H1 (cell line): ENCODE measurements at regions not wholly inside any gene's neighbourhood (a gene's known extent, or its start where the extent isn't known, plus 50 kb on each side); places are given as distances from the start of the nearest gene placed in this dataset.

Source experiments
- CTCF ChIA-PET: fragments of 300-600 bp; sonication (Branson Sonifier 250); formaldehyde crosslinking; loops from one replicate; lab custom pipeline; 2021; ENCODE audit not compliant: partially characterized antibody; lab: Charles Lee
- POLR2A ChIA-PET: fragments of 300-600 bp; sonication (Branson Sonifier 250); formaldehyde crosslinking; loops from one replicate; lab custom pipeline; 2021; ENCODE audit warnings: inconsistent platforms; ENCODE audit not compliant: partially characterized antibody; lab: Charles Lee
- DNase-seq, 2 experiments: peaks; one replicate each; pipeline versions ENCODE4 v3.0.0 to v3.0.0-alpha.2; 2010 to 2022; ENCODE audit warnings: low spot score in 2 of 2, low read depth in 1 of 2, mixed read lengths in 1 of 2
- FAIRE-seq: peaks from 2 replicates; lab custom pipeline; 2011; peaks lifted over from hg19 to GRCh38; lab: Jason Lieb, UNC
- H2AFZ ChIP-seq: 2 replicates; pipeline ENCODE4 v1.8.1; 2012; ENCODE audit warnings: low read length, inconsistent platforms
- H2AK5ac ChIP-seq: 2 replicates; pipeline ENCODE4 v1.6.1; 2013; ENCODE audit warnings: low read depth, low read length
- H2BK120ac ChIP-seq: replicated peaks from 2 replicates; pipeline ENCODE3; 2013; ENCODE audit warnings: low read depth, low read length, inconsistent platforms
- H2BK12ac ChIP-seq: 2 replicates; pipeline ENCODE4 v1.6.1; 2013; ENCODE audit warnings: low read depth, low read length
- H2BK15ac ChIP-seq: 2 replicates; pipeline ENCODE4 v1.6.1; 2013; ENCODE audit warnings: low read length
- H2BK20ac ChIP-seq: 2 replicates; pipeline ENCODE4 v1.6.1; 2013; ENCODE audit warnings: low read length
- H2BK5ac ChIP-seq: 2 replicates; pipeline ENCODE4 v1.6.1; 2013; ENCODE audit warnings: low read depth, low read length
- H3K14ac ChIP-seq: 2 replicates; pipeline ENCODE4 v1.6.1; 2013; ENCODE audit warnings: inconsistent platforms; ENCODE audit not compliant: insufficient read length
- H3K18ac ChIP-seq: 2 replicates; pipeline ENCODE4 v1.6.1; 2013; ENCODE audit warnings: low read length; ENCODE audit errors: extremely low read depth
- H3K23ac ChIP-seq: 2 replicates; pipeline ENCODE4 v1.6.1; 2013; ENCODE audit warnings: inconsistent platforms; ENCODE audit not compliant: insufficient read length
- H3K23me2 ChIP-seq: 2 replicates; pipeline ENCODE4 v1.6.1; 2013; ENCODE audit warnings: low read depth, low read length
- H3K27ac ChIP-seq: 2 replicates; pipeline ENCODE4 v1.6.1; 2011; ENCODE audit warnings: low read depth, low read length, inconsistent platforms
- H3K27me3 ChIP-seq, 4 experiments: replicated peaks in 1 of 4; 1 replicate in 1 of 4; 2 replicates in 3 of 4; pipeline versions ENCODE4 v1.6.1 to v1.8.1; 2011 to 2013; ENCODE audit warnings: low read length in 3 of 4, mild to moderate bottlenecking in 3 of 4, inconsistent platforms in 2 of 4, mixed read lengths in 2 of 4, moderate library complexity in 1 of 4; ENCODE audit not compliant: control insufficient read depth in 3 of 4, insufficient read depth in 3 of 4; ENCODE audit errors: extremely low read depth in 1 of 4
- H3K36me3 ChIP-seq, 4 experiments: 2 replicates each; pipeline versions ENCODE4 v1.6.1 to v1.8.1; 2011 to 2013; ENCODE audit warnings: mild to moderate bottlenecking in 4 of 4, low read length in 3 of 4, moderate library complexity in 2 of 4, control low read depth in 1 of 4, inconsistent platforms in 1 of 4; ENCODE audit not compliant: insufficient read depth in 4 of 4, control insufficient read depth in 2 of 4
- H3K4ac ChIP-seq: replicated peaks from 2 replicates; pipeline ENCODE3; 2013; ENCODE audit warnings: low read length, low read depth, mixed read lengths, inconsistent platforms; ENCODE audit not compliant: insufficient read length
- H3K4me1 ChIP-seq, 4 experiments: replicated peaks in 1 of 4; 1 replicate in 1 of 4; 2 replicates in 3 of 4; pipeline versions ENCODE4 v1.6.1 to v1.8.1; 2011 to 2013; ENCODE audit warnings: low read length in 3 of 4, inconsistent platforms in 2 of 4, mixed read lengths in 1 of 4; ENCODE audit not compliant: insufficient read depth in 4 of 4, control insufficient read depth in 3 of 4
- H3K4me2 ChIP-seq, 2 experiments: 2 replicates each; pipeline versions ENCODE4 v1.6.1 to v1.8.1; 2011 to 2013; ENCODE audit warnings: low read depth in 2 of 2, low read length in 2 of 2, control low read depth in 1 of 2, inconsistent platforms in 1 of 2, mild to moderate bottlenecking in 1 of 2; ENCODE audit not compliant: insufficient read depth in 1 of 2
- H3K4me3 ChIP-seq, 4 experiments: fragments of 200-600, 300-600 bp in 1 of 4; sonication (generic), shearing (Covaris generic), sonication (Bioruptor Twin) in 1 of 4; 2 replicates each; pipeline versions ENCODE4 v1.5.1 to v1.8.1; 2011 to 2016; ENCODE audit warnings: low read length in 4 of 4, low read depth in 3 of 4, control low read depth in 2 of 4, inconsistent platforms in 2 of 4, mild to moderate bottlenecking in 2 of 4, mixed read lengths in 1 of 4, moderate library complexity in 1 of 4; ENCODE audit not compliant: insufficient read depth in 2 of 4; ENCODE audit errors: extremely low read depth in 1 of 4
- H3K56ac ChIP-seq: replicated peaks from 2 replicates; pipeline ENCODE3; 2013; ENCODE audit warnings: low read depth, mild to moderate bottlenecking, mixed read lengths, low read length, inconsistent platforms; ENCODE audit not compliant: insufficient read length
- H3K79me1 ChIP-seq: 2 replicates; pipeline ENCODE4 v1.6.1; 2013; ENCODE audit warnings: low read depth, low read length, control low read depth
- H3K79me2 ChIP-seq, 2 experiments: 2 replicates each; pipeline versions ENCODE4 v1.6.1 to v1.8.1; 2012 to 2013; ENCODE audit warnings: low read length in 2 of 2, mild to moderate bottlenecking in 2 of 2, inconsistent platforms in 1 of 2; ENCODE audit not compliant: insufficient read depth in 2 of 2, control insufficient read depth in 1 of 2
- H3K9ac ChIP-seq, 4 experiments: replicated peaks in 1 of 4; 1 replicate in 1 of 4; 2 replicates in 3 of 4; pipeline versions ENCODE4 v1.6.1 to v1.8.1; 2011 to 2013; ENCODE audit warnings: low read depth in 3 of 4, low read length in 3 of 4, control low read depth in 2 of 4, mild to moderate bottlenecking in 2 of 4, moderate library complexity in 2 of 4, inconsistent platforms in 1 of 4; ENCODE audit errors: extremely low read depth in 1 of 4
- H3K9me3 ChIP-seq, 2 experiments: 2 replicates each; pipeline versions ENCODE4 v1.6.1 to v1.8.1; 2012 to 2013; ENCODE audit warnings: mild to moderate bottlenecking in 2 of 2, moderate library complexity in 2 of 2, control low read depth in 1 of 2, inconsistent platforms in 1 of 2, low read depth in 1 of 2, low read length in 1 of 2, mixed read lengths in 1 of 2; ENCODE audit not compliant: insufficient read depth in 2 of 2
- H4K20me1 ChIP-seq, 2 experiments: replicated peaks in 1 of 2; 2 replicates each; pipeline versions ENCODE3 to v1.8.1; 2011 to 2013; ENCODE audit warnings: inconsistent platforms in 2 of 2, low read length in 2 of 2, mild to moderate bottlenecking in 1 of 2; ENCODE audit not compliant: insufficient read depth in 2 of 2, control insufficient read depth in 1 of 2
- H4K5ac ChIP-seq: 2 replicates; pipeline ENCODE4 v1.6.1; 2013; ENCODE audit warnings: low read length, low read depth, mixed read lengths, inconsistent platforms; ENCODE audit not compliant: insufficient read length
- H4K8ac ChIP-seq: 2 replicates; pipeline ENCODE4 v1.8.0; 2013; ENCODE audit warnings: mild to moderate bottlenecking, moderate library complexity, low read length, inconsistent platforms; ENCODE audit not compliant: insufficient read depth; ENCODE audit errors: extremely low read depth
- H4K91ac ChIP-seq: replicated peaks from 2 replicates; pipeline ENCODE3; 2013; ENCODE audit warnings: low read length, mixed read lengths, inconsistent platforms; ENCODE audit not compliant: insufficient read length
- MAFK ChIP-seq: IDR thresholded peaks from 2 replicates; pipeline ENCODE4 v1.6.1; 2012; ENCODE audit warnings: low read depth, mild to moderate bottlenecking, improper control_type of control experiment, low read length
- SAP30 ChIP-seq: fragments of 300-600 bp; sonication (generic); IDR thresholded peaks from 2 replicates; pipeline ENCODE4 v1.7.1; 2012; ENCODE audit warnings: low read length, moderate library complexity, mild to moderate bottlenecking, inconsistent platforms; ENCODE audit not compliant: insufficient read depth, insufficient replicate concordance
- SP4 ChIP-seq: IDR thresholded peaks from 2 replicates; pipeline ENCODE4 v1.6.1; 2012; ENCODE audit warnings: low read length, inconsistent platforms
- TAF7 ChIP-seq: optimal IDR thresholded peaks from 2 replicates; pipeline ENCODE3; 2011; ENCODE audit warnings: low read depth, mild to moderate bottlenecking, inconsistent platforms, low read length, moderate library complexity, borderline replicate concordance
- WGBS, 2 experiments: shearing (Covaris generic) in 1 of 2; methylation state at CpG; one replicate each; pipeline versions ENCODE4 v1.1.6 to v1.1.7; 2013 to 2015; ENCODE audit warnings: low lambda C conversion rate in 2 of 2, mixed read lengths in 2 of 2, inconsistent platforms in 1 of 2, low coverage in 1 of 2, missing lambda C conversion rate in 1 of 2; ENCODE audit not compliant: insufficient replicate concordance in 2 of 2, insufficient coverage in 1 of 2, insufficient read length in 1 of 2; ENCODE audit errors: extremely low coverage in 1 of 2, missing lambda C conversion rate in 1 of 2; 5-methylcytosine and 5-hydroxymethylcytosine counted together

- Histone ChIP-seq H2AK5ac (no peak overlapping the region), H3K23me2 (no peaks in the 10 kb centered on the region), H3K18ac (no peak overlapping the region), H4K8ac (no peak overlapping the region; the same call in 1 of the 2 replicates), H4K5ac (no peak overlapping the region), H3K36me3 (no peaks in the 10 kb centered on the region; a peak in 1 of 8 replicates), H3K9me3 (no peaks in the 10 kb centered on the region), H3K27ac (no peak overlapping the region), H3K4ac (no peak overlapping the region), H3K4me3 (no peak overlapping the region), H2BK20ac (peak overlapping the region; percentile 72; the same call in 1 of the 2 replicates), H3K27me3 (peaks cover 0 to 18% (median 14%) of the 10 kb centered on the region in 4 experiments; a peak in 6 of 7 replicates), H3K4me1 (peaks cover 2 to 23% (median 12%) of the 10 kb centered on the region in 4 experiments), H3K9ac (no peak overlapping the region), H3K79me1 (no peaks in the 10 kb centered on the region), H3K56ac (no peak overlapping the region), H4K91ac (no peak overlapping the region), H3K79me2 (no peaks in the 10 kb centered on the region), H2BK5ac (no peak overlapping the region), H3K23ac (no peak overlapping the region), H2BK15ac (0 out of 2 replicates have a peak overlapping the region, but pooled peaks have one; percentile 8), H2AFZ (no peak overlapping the region), H2BK12ac (no peak overlapping the region), H3K4me2 (no peak overlapping the region), H2BK120ac (no peak overlapping the region), H4K20me1 (no peaks in the 10 kb centered on the region), H3K14ac (no peak overlapping the region)
- DNase-seq (no peak), FAIRE-seq (no peak)
- TF ChIP-seq SP4 (no peak), TAF7 (no peak), SAP30 (no peak), MAFK (no peak)
- WGBS, 2 experiments, result 90% methylated on average over 19 of the region's 19 CpGs; no CpG with 5 or more reads in 1 of the 2 experiments
- ChIA-PET POLR2A (no interaction called here), CTCF (interaction anchor here (0.8 to 8.3 kb wide), 9 partner anchors 11 to 290 kb away, joined by 3 to 60 read pairs (median 6); no protein-coding TSS in a partner anchor)
These were observed 51.6 kb upstream of the DLK1 start for GRCh38 chr14:100674897-100675619.
